Left colon (tissue), 2 donors: ENCODE measurements at regions not wholly inside any gene's neighbourhood (a gene's known extent, or its start where the extent isn't known, plus 50 kb on each side); places are given as distances from the start of the nearest gene placed in this dataset.

Experiments
- ATAC-seq: fragments of 200-7000 bp; cut with Tn5 transposase; one replicate; pipeline ENCODE4 v1.9.1; 2020; ENCODE audit warnings: mild to moderate bottlenecking, moderate library complexity
- DNase-seq, 2 donors: peaks; one replicate each; pipeline ENCODE4 v3.0.0-alpha.2; 2020
- intact Hi-C, 2 donors: fragments of 100-400 bp; cut with DNase I in 1 of 2; cut with micrococcal nuclease in 1 of 2; formaldehyde crosslinking; loops; one replicate each; pipeline versions ENCODE4 v1.11.2 to v1.14.0; 2022; cut with DNase I, micrococcal nuclease
- donor health status: DM: no; HTN: no; CAD: no.
- donor health status: DM: yes; HTN: yes; CAD: no.

GRCh38 chr4:151830168-151830567, 69.4 kb upstream of the GATB start:
- no peak for ATAC-seq
- DNase-seq, result no peak
- intact Hi-C loops, result no loop called here

GRCh38 chr4:151829309-151829708, 68.5 kb upstream of the GATB start:
- DNase-seq (no peak), ATAC-seq (no peak)
- intact Hi-C loops, result no loop called here

- ATAC-seq, result no peak
- intact Hi-C loops, result no loop called here
- DNase-seq, result no peak
Observed at GRCh38 chr4:151824656-151825055, 63.8 kb upstream of the GATB start.

- ATAC-seq (no peak), DNase-seq (no peak)
- intact Hi-C loops, result no loop called here
Observed at GRCh38 chr4:151822331-151822730, 61.5 kb upstream of the GATB start.

- intact Hi-C loops, result no loop called here
- ATAC-seq (no peak), DNase-seq (no peak)
Observed at GRCh38 chr4:151820004-151820403, 59.2 kb upstream of the GATB start.

- ATAC-seq (no peak), DNase-seq (no peak)
- intact Hi-C loops, result no loop called here
Observed at GRCh38 chr4:151811403-151811802, 50.6 kb upstream of the GATB start.
